Muscle layer of duodenum (tissue), 2 donors: ENCODE measurements at regions not wholly inside any gene's neighbourhood (a gene's known extent, or its start where the extent isn't known, plus 50 kb on each side); places are given as distances from the start of the nearest gene placed in this dataset.

Experiments
- H3K27ac ChIP-seq: one replicate; pipeline ENCODE4 v1.7.0; 2013; ENCODE audit warnings: mild to moderate bottlenecking, low read length
- H3K27me3 ChIP-seq: one replicate; pipeline ENCODE4 v1.7.0; 2013; ENCODE audit warnings: low read depth, mild to moderate bottlenecking, control low read depth, low read length
- H3K36me3 ChIP-seq, 2 donors: one replicate each; pipeline ENCODE4 v1.7.0; 2013; ENCODE audit warnings: low read length in 2 of 2, control low read depth in 1 of 2, mild to moderate bottlenecking in 1 of 2; ENCODE audit not compliant: insufficient read depth in 2 of 2, control insufficient read depth in 1 of 2
- H3K4me1 ChIP-seq, 2 donors: one replicate each; pipeline ENCODE4 v1.7.0; 2013; ENCODE audit warnings: low read length in 2 of 2, mild to moderate bottlenecking in 2 of 2, control low read depth in 1 of 2, moderate library complexity in 1 of 2; ENCODE audit not compliant: insufficient read depth in 2 of 2, control insufficient read depth in 1 of 2
- H3K4me3 ChIP-seq, 2 donors: one replicate each; pipeline ENCODE4 v1.7.0; 2013; ENCODE audit warnings: low read length in 2 of 2, low read depth in 1 of 2, mild to moderate bottlenecking in 1 of 2
- H3K9me3 ChIP-seq, 2 donors: one replicate each; pipeline ENCODE4 v1.7.0; 2013; ENCODE audit warnings: low read length in 2 of 2, control low read depth in 1 of 2, mild to moderate bottlenecking in 1 of 2; ENCODE audit not compliant: control insufficient read depth in 1 of 2
- donor health status: healthy.

DNA sequence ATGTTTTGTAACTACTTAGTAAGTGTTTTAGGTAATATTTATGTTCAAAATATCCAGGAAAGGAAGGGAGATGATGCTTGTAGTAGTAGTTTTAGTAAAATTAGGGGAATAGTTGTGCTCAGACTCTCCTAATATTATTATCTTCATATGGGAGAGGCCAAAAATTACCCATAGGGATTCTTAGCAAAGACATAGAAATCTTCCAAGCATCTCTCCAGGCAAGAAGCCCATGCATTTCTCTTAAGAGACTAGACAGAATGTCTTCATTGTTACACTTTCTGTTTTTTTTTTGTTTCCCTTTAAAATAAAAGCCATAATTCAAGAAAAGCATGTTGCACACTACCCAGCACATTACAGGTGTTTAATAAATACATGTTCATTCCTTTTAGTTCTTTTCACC, 180.6 kb downstream of the CYB561 start:
- no peaks in the 10 kb centered on the region for H3K27me3 ChIP-seq
- no peak overlapping the region for H3K27ac ChIP-seq
- no peaks in the 10 kb centered on the region for H3K4me1 ChIP-seq
- peaks cover 0 to 8% of the 10 kb centered on the region in 2 donors for H3K36me3 ChIP-seq
- H3K4me3 ChIP-seq = no peak overlapping the region
- no peaks in the 10 kb centered on the region for H3K9me3 ChIP-seq

DNA sequence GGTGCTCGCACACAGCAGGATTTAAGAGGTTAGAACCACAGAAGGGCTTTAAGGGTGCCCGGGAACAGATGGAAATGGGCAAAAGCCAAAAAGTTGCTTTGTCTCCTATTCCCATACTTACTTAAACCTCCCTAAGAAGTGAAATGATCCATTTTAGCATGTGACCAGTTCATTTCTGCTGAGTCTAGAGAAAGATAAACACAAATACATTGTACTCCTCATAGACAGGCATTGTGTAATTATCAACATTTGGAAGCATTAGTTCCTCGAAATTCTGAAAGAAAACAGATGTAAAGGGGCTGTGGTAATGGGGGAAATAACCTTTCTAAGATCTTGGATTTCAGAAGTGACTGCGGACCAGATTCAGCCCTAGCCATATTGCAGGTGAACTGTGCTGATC, 178.3 kb downstream of the CYB561 start:
- Histone ChIP-seq H3K4me1 (no peaks in the 10 kb centered on the region), H3K27ac (no peak overlapping the region), H3K27me3 (no peaks in the 10 kb centered on the region), H3K4me3 (no peak overlapping the region), H3K9me3 (no peaks in the 10 kb centered on the region), H3K36me3 (peaks cover 0 to 8% of the 10 kb centered on the region in 2 donors)

DNA sequence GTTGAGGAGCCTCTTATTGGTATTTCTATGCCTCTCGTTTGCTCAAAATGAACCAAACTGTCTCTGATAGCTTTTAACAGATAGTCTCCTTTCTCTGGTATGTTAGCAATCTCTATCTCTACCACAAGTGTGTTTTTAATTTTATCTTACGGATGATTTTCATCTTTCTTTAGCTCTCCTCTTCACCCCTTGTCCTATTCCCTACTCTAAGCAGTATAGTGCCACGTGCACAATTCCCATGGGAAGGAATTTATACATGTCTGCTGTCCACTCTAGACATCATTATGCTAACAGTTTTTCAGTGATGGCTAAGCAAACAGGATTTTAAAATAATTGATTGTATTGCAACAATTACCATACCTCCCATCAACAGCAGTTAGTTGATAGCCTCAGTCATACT, 177.3 kb downstream of the CYB561 start:
- H3K27ac ChIP-seq = no peak overlapping the region
- H3K27me3 ChIP-seq = no peaks in the 10 kb centered on the region
- H3K36me3 ChIP-seq = peaks cover 0 to 8% of the 10 kb centered on the region in 2 donors
- H3K4me1 ChIP-seq = no peaks in the 10 kb centered on the region
- no peaks in the 10 kb centered on the region for H3K9me3 ChIP-seq
- H3K4me3 ChIP-seq = no peak overlapping the region

DNA sequence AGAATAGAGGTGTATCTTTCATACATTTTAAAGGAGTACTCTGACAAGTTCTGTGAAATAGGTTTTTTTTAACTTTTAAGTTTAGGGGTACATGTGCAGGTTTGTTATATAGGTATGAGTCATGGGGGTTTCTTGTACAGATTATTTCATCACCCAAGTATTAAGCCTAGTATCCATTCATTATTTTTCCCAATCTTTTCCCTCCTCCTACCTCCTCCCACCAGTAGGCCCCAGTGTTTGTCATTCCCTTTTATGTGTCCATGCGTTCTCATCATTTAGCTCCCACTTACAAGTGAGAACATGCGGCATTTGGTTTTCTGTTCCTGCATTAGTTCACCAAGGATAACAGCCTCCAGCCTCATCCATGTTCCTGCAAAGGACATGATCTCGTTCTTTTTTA, 175.5 kb downstream of the CYB561 start:
- no peaks in the 10 kb centered on the region for H3K27me3 ChIP-seq
- peaks cover 0 to 11% of the 10 kb centered on the region in 2 donors for H3K36me3 ChIP-seq
- no peaks in the 10 kb centered on the region for H3K4me1 ChIP-seq
- no peaks in the 10 kb centered on the region for H3K9me3 ChIP-seq
- no peak overlapping the region for H3K4me3 ChIP-seq
- H3K27ac ChIP-seq = no peak overlapping the region

DNA sequence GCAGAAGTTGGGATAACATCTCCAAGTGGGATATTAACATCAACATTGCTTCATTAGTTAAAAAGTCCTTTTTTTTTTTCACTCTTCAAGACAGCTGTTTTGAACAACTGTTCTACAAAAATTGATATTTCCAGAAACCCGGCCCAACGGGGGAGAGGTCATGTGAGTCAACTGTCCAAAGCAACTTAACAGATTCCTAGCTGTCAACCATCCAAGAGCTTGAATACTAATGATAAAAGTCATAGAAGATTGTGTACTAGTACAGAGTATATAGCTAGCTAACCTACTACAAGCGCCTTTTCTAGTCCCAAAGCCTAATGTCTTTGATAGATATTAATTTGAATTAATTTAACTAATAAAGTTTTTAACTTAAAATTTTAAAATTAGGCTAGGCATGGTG, 172.0 kb downstream of the CYB561 start:
- H3K9me3 ChIP-seq = no peaks in the 10 kb centered on the region
- H3K36me3 ChIP-seq = peaks cover 0 to 12% of the 10 kb centered on the region in 2 donors
- no peak overlapping the region for H3K27ac ChIP-seq
- no peaks in the 10 kb centered on the region for H3K27me3 ChIP-seq
- no peak overlapping the region for H3K4me3 ChIP-seq
- H3K4me1 ChIP-seq = no peaks in the 10 kb centered on the region

DNA sequence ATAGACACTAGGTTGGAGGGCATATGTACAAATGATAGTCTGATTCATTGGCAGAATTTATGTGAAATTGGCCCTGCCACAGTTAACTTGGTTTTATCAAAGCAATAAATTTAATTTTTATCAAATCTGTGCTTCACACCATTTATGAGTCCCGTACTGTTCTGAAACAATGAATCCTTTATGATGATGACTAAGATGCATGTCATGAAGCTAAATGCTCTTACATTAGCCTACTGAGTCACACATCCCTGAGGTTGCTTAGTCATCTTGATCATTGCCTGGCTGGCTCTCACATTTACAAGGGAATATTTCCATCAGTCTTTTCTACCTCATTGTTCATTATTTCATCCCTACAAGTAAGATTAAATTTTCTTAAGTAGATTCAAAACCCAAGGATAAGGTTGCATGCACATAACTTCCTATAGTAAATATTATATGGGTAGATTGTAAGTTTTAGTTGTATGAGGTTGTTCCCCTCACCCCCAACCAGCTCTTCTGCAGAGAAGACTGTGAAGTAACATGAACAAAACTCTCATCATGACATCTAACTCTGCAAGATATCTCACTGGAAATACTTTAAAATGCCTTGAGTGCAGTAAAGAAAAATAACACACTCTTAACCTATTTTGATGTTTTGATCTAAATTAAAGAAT, 170.7 kb downstream of the CYB561 start:
- Histone ChIP-seq H3K27me3 (no peaks in the 10 kb centered on the region), H3K4me3 (no peak overlapping the region), H3K4me1 (no peaks in the 10 kb centered on the region), H3K36me3 (peaks cover 0 to 12% of the 10 kb centered on the region in 2 donors), H3K27ac (peak overlapping the region; percentile 46), H3K9me3 (no peaks in the 10 kb centered on the region)

DNA sequence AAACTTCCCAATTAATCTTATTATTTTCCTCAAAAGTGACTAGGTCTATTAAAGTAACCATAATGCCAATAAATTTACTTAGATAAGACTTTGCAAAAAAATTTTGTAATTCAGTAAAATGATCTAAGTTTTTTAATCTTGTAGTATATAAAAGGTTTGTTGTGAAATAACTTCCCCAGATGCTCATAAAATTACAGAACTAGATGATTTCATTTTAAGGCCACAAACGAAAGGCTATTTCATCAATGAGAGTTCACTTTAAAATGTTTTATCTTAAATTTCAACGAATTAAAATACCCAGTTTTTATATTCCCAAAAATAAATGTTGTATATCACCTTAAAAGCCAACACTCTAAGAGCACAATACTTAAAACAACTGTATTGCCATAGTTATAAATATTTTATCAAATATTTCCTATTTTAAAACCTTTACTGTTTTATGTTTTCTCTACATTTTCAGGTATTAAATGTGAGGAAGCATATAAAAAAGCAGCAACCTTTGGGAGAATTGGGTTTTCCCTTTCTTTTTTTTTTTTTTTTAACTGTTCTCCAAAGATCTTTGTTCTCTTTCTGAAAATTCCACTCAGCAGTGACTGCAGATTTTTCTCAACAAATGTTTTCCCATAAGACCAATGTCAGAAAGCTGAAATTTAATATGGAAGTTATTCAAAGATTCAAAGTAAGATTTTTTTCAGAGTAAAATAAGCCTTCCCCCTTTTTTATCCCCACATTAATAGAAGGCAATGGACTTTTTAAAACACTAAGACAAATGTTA, 169.9 kb downstream of the CYB561 start:
- H3K27me3 ChIP-seq = no peaks in the 10 kb centered on the region
- H3K9me3 ChIP-seq = no peaks in the 10 kb centered on the region
- no peak overlapping the region for H3K27ac ChIP-seq
- H3K36me3 ChIP-seq = peaks cover 0 to 12% of the 10 kb centered on the region in 2 donors
- H3K4me1 ChIP-seq = no peaks in the 10 kb centered on the region
- H3K4me3 ChIP-seq = no peak overlapping the region

DNA sequence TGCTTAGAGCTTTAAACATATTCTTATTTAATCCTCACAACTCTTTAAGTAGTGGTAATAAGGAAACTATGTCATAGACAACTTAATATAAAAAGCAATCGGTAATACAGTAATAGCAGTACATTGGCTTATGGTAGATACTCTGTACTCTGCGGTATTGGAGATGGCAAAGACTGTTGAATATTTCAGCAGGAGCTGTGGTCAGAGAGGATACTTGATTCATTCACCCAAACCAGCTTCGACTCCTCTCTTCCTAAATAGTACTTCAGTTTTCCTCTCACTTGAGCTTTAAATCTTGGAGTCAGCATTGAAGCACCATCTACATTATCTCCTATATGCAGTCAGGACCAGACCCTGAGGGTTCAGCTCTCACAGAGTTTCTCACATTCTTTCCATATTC, 169.3 kb downstream of the CYB561 start:
- Histone ChIP-seq H3K36me3 (peaks cover 0 to 12% of the 10 kb centered on the region in 2 donors), H3K27me3 (no peaks in the 10 kb centered on the region), H3K4me3 (no peak overlapping the region), H3K27ac (no peak overlapping the region), H3K9me3 (no peaks in the 10 kb centered on the region), H3K4me1 (no peaks in the 10 kb centered on the region)

DNA sequence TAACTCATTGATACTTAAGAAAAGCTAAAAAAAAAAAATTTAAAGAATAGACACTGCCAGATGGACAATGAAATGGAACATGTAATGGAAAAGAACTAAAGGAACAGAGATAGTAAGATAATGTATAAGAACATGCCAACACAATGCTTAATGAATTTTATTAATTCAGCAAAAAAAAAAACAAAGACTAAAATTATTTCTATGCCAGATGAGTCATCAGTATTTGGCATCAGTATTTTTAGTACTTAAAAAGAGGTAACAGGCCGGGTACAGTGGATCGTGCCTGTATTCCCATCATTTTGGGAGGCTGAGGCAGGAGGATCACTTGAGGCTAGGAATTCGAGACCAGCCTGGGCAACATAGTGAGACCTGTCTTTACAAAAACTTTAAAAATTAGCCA, 168.5 kb downstream of the CYB561 start:
- H3K27ac ChIP-seq = no peak overlapping the region
- H3K36me3 ChIP-seq = peaks cover 0 to 12% of the 10 kb centered on the region in 2 donors
- H3K27me3 ChIP-seq = no peaks in the 10 kb centered on the region
- no peak overlapping the region for H3K4me3 ChIP-seq
- H3K9me3 ChIP-seq = no peaks in the 10 kb centered on the region
- H3K4me1 ChIP-seq = no peaks in the 10 kb centered on the region

DNA sequence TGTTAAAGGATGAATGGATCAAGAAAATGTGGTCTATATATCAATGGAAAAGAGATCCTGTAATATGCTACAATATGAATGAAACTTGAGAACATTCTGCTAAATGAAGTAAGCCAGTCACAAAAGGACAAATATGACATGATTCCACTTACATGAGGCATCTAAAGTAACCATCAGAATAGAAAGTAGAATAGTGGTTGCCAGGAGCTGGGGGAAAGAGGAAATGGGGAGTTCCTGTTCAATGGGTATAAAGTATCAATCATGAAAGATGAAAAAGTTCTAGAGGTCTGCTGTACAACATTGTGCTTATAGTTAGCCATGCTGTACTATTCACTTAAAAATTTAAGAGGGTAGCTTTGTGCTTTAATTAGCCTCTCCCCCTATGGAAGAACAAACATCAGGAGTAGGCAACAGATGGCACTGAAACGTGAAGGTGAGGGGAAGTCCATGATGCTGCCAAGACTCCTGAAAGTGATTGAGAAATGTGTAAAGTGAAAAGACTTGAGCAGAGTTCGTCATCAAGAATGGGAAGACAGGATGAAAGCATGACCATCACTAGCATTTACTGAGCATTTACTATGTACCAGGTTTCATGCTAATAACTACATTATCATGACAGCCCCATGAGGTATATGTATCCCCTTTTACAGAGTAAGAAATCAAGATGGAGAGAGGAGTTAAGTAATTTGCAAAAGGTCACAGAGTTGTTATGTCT, 167.2 kb downstream of the CYB561 start:
- Histone ChIP-seq H3K4me3 (no peak overlapping the region), H3K27ac (no peak overlapping the region), H3K36me3 (peaks cover 0 to 14% of the 10 kb centered on the region in 2 donors), H3K27me3 (no peaks in the 10 kb centered on the region), H3K9me3 (peaks cover 0 to 4% of the 10 kb centered on the region in 2 donors), H3K4me1 (no peaks in the 10 kb centered on the region)

DNA sequence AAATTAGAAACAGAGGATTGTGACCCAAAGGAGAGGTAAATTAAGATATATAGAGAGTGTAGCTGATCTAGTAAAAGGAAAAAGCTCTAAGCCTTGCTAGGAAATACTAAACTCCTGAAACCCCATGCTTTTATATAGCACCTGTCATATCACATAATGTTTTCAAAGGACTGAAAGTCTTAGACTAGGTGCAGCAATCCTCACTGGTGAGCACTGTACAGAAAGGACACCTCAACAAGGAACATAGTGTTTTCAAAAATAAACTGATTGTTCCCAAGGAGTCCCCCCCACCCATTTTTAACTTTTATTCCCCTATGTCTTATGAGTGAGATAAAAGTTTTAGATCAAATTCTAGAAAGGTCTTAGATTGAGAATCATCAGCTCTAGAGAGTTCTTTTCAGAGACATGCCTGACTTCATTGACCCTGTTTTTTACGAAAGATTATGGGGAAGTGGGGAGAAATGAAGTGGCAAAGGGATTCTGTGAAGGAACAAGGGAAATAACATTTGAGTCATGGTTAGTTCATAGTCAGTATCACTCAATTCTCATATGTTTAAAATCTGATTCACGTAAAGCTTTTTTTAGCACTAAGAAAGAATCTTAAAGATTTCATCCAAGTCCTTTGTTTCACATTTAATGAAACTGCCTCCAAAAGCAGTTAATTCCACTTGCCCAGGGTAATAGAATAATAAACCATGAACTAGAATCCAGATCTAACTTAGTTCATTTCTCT, 166.4 kb downstream of the CYB561 start:
- Histone ChIP-seq H3K27ac (no peak overlapping the region), H3K9me3 (peaks cover 0 to 6% of the 10 kb centered on the region in 2 donors), H3K4me3 (no peak overlapping the region), H3K36me3 (peaks cover 0 to 16% of the 10 kb centered on the region in 2 donors), H3K27me3 (no peaks in the 10 kb centered on the region), H3K4me1 (no peaks in the 10 kb centered on the region)
